ENCODE measurements at regions not wholly inside any gene's neighbourhood (a gene's known extent, or its start where the extent isn't known, plus 50 kb on each side); places are given as distances from the start of the nearest gene placed in this dataset.

DNA sequence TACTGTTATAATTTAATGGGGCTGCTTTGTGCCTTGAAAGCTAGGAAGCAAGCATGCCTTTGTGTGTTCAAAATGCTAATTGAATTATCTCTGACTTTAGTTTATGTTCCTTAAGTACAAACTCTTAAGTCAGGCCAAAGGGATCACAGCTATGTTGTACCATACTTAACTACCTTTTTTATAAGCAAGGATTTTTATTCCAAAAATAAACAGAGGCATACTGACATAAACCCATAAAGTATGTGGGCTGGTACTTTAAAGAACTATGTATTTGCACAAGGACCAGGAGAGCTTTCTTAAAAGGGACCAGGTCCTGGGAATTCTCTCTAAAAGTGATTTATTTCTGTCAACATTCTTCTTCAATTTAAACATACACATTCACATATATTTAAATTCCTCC is 57.8 kb upstream of the HCCS start:
- no peak for DNase-seq
- TF ChIP-seq, protein P1, sequence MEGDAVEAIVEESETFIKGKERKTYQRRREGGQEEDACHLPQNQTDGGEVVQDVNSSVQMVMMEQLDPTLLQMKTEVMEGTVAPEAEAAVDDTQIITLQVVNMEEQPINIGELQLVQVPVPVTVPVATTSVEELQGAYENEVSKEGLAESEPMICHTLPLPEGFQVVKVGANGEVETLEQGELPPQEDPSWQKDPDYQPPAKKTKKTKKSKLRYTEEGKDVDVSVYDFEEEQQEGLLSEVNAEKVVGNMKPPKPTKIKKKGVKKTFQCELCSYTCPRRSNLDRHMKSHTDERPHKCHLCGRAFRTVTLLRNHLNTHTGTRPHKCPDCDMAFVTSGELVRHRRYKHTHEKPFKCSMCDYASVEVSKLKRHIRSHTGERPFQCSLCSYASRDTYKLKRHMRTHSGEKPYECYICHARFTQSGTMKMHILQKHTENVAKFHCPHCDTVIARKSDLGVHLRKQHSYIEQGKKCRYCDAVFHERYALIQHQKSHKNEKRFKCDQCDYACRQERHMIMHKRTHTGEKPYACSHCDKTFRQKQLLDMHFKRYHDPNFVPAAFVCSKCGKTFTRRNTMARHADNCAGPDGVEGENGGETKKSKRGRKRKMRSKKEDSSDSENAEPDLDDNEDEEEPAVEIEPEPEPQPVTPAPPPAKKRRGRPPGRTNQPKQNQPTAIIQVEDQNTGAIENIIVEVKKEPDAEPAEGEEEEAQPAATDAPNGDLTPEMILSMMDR (IDR thresholded peaks at IDR 0.05) = no peak
- TF ChIP-seq POLR2A (IDR thresholded peaks at IDR 0.05) = no peak

DNA sequence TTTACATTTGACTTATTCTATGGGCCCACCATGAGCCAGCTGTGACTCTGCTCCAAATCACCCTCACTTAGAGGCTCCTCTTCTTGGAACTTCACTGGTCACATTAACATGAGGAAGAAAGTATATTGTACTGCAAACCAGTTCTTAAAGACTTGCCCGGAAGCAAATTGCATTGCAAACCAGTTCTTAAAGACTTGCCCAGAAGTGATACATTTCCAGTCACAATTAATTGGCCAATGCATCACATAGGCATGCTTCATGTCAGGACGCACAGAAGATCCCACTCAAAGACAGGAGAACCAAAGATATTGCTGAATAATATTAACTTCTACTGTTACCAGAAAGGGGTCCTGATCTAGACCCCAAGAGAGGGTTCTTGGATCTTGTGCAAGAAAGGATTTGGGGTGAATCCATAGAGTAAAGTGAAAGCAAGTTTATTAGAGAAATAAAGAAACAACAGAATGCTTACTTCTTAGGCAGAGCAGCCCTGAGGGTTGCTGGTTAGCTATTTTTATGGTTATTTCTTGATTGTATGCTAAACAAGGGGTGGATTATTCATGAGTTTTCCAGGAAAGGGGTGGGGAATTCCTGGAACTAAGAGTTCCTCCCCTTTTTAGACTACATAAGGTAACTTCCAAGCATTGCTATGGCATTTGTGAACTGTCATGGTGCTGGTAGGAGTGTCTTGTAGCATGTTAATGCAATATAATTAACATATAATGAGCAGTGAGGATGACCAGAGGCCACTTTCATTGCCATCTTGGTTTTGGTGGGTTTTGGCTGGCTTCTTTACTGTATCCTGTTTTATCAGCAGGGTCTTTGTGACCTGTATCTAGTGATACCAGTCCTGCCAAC is 54.6 kb upstream of the HCCS start:
- H3K4me3 ChIP-seq = no peak overlapping the region
- H3K27me3 ChIP-seq = no peaks in the 10 kb centered on the region
- H3K4me1 ChIP-seq = no peaks in the 10 kb centered on the region
- TF ChIP-seq, protein P1 (IDR thresholded peaks at IDR 0.05) = no peak
- no peak for TF ChIP-seq POLR2A (IDR thresholded peaks at IDR 0.05)
- no peaks in the 10 kb centered on the region for H3K9me3 ChIP-seq
- H3K27ac ChIP-seq = no peak overlapping the region
- no peaks in the 10 kb centered on the region for H3K36me3 ChIP-seq
- no peak for DNase-seq

More for the DNA sequence above, 57.8 kb upstream of the HCCS start:
- H3K36me3 ChIP-seq = no peaks in the 10 kb centered on the region
- no peak overlapping the region for H3K27ac ChIP-seq
- no peak overlapping the region for H3K4me3 ChIP-seq
- no peaks in the 10 kb centered on the region for H3K27me3 ChIP-seq
- H3K4me1 ChIP-seq = no peaks in the 10 kb centered on the region
- H3K9me3 ChIP-seq = no peaks in the 10 kb centered on the region

GRCh38 chrX:11059933-11060332 is 51.2 kb upstream of the HCCS start:
- no peaks in the 10 kb centered on the region for H3K36me3 ChIP-seq
- TF ChIP-seq POLR2A (IDR thresholded peaks at IDR 0.05) = no peak
- TF ChIP-seq, protein P1 (IDR thresholded peaks at IDR 0.05) = no peak
- H3K27ac ChIP-seq = no peak overlapping the region
- DNase-seq = no peak
- H3K27me3 ChIP-seq = no peaks in the 10 kb centered on the region
- no peaks in the 10 kb centered on the region for H3K9me3 ChIP-seq
- no peak overlapping the region for H3K4me3 ChIP-seq
- no peaks in the 10 kb centered on the region for H3K4me1 ChIP-seq
